Activated CD8-positive, alpha-beta memory T cell treated with anti-CD3 and anti-CD28 coated beads for 4 hours (primary cell): ENCODE measurements at regions not wholly inside any gene's neighbourhood (a gene's known extent, or its start where the extent isn't known, plus 50 kb on each side); places are given as distances from the start of the nearest gene placed in this dataset.

Source experiments
- DNase-seq, 2 donors: peaks; one replicate each; pipeline ENCODE4 v3.0.0-alpha.2; 2020; ENCODE audit warnings: low read depth in 2 of 2

DNA sequence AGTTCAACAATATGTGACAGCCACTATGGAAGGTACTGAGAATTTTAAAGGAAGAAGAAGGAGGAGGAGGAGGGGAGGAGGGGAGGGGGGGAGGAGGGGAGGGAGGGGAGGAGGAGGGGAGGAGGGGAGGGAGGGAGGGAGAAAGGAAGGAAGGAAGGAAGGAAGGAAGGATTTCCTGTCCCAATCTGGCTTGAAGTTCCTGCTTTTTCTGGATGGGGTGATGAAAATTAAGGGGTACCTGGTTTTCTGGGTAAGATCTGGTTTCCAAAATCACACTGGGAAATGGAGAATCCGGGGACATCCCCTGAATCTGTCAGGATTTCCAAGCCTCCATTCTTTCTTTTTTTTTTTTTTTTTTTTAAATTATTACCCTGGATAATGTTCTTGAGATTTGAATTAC is 271.8 kb downstream of the MTX2 start:
- DNase-seq: no peak

DNA sequence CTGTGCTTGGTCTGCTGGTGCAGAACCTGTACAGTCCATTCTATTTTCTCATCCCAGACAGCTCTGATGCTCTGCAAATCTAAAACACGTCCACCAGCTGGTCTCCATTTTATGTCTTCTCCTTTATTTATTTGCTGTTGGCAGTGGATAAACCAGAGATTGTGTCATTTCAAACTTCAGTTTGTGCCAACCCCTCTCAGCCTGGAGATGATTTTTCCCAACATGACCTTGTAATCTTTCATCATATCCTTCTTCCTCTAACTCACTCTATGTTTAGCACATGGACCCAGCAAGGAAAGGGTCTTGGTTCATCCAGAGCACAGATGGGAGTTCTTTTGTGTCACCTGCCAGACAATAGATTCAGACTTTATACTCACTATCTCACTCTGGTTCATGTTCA is 273.2 kb downstream of the MTX2 start:
- no peak for DNase-seq

DNA sequence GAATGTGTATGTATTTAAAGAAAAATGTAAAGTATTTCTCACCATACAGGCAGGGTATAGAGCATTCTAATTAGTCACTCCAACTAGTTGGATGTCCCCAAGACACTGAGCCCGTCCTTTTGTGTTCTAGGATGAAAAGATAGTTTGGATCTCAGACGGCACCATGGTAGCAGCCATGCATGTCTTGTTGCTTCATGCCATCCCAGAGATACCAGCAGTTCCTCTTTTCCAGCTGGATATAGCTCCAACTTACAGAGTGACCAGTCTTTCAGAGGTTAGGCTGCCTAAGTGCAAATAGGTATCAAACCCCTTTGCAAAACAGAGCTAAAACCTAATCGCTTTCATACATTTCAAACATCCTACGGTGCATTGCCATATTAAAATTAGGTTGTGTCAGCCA is 275.3 kb downstream of the MTX2 start:
- no peak for DNase-seq

DNA sequence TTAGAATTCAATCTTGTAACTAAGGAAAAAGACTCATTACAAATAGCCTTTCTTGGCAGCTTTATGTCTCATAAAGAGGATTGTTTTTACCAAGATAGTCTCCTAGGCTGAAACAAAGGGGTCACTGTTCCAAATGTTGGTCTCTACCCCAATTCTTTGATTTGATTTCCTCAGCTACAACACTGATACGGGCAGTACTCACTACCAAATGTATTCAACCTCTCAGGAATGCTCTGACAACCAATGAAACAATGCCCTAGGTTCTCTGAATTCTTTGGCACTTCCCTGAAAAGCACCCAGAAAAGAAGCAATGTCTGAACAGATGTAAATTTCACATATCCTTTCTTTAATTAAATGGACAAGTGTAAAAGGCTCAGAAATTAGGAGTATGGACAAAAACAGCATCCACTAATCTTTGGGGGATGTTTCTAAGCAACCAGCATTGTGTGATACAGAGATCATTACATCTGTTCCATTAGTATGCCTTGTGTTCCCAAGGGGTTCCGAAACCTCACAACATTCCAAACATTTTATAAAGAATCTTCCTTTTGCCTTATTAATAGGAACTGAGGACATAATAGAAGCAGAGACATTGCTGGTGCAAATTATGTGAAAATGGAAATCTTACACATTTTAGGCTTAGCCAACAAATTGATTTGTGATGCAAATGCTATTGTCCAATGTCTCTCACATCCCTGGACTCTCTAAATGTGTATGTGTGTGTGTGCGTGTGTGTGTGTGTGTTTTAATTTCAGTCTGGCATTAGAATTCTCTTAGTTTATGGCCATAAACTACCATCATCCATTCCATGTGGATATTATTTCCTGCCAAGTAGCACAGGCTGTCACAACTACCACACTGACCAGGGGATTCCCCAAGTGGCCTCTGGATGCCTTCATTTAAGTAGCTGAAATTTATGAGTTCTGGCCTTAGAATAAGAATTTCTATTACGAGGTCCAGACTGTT is 276.0 kb downstream of the MTX2 start:
- DNase-seq: no peak

DNA sequence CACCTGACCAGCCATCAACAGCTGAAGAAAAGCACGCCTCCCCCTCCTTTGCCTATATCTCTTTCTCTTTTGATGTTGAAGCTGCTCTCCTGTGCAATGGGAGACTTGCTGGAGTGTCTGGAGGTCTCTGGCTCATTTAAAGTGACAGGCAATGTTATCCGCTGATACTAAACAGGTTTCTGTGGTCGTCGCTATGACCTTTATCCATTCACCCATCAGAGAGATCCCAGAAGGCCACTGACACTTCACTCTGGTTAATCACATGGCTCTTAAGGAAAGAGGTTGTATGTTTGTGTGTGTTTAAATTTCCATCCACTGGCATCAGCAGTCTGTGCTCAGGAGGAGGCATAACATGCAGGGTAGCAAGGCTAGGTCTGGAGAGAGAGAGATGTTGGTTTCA is 277.3 kb downstream of the MTX2 start:
- no peak for DNase-seq

DNA sequence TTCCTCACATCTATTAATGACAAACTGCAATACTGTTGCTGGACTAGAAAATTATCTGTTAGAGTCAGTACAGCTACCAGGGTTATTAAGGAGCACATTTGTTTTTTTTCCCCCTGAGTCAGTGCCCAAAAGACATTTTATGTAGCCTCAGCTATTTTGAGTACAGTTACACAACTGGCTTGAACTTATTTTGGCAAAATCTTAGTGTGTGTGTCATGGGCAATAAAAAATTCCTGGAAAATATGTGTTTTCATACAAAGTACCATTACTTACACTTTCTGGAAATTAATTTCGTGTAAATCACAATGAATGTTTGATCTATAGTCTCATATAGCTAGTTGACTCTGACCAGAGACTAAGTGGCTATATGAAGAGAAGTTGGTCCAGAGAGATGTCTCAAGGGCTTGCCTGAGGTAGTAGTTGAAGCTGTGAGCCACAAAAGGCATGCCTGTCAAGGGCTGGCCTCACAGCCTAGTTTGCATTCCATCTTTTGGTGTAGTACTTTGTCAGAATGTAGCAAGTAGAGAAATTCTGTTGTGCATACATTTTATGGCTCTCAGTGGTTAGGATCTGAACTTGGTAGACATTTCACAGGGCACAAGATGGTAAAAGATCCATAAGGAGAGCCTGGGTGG is 283.4 kb downstream of the MTX2 start:
- DNase-seq: no peak

DNA sequence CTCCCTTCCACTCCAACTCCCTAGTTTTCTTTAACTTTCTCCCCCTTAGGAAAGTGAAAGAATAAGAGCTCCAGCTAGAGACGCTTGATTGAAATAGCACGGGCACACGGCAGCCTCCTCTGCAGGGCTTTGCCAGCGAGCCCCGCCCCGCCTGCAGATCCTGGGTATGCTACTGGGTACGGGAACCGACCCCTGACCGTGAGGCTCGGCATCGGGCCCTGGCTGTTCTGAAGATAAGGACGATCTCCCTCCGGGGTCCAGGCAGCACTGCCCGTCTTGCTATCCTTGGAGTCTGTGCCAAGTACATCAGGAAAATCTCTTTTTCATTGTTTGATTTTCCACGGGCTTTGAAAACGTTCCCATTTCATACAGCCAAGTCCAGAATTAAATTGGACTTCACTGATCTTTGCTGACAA is 284.5 kb downstream of the MTX2 start:
- DNase-seq: no peak

DNA sequence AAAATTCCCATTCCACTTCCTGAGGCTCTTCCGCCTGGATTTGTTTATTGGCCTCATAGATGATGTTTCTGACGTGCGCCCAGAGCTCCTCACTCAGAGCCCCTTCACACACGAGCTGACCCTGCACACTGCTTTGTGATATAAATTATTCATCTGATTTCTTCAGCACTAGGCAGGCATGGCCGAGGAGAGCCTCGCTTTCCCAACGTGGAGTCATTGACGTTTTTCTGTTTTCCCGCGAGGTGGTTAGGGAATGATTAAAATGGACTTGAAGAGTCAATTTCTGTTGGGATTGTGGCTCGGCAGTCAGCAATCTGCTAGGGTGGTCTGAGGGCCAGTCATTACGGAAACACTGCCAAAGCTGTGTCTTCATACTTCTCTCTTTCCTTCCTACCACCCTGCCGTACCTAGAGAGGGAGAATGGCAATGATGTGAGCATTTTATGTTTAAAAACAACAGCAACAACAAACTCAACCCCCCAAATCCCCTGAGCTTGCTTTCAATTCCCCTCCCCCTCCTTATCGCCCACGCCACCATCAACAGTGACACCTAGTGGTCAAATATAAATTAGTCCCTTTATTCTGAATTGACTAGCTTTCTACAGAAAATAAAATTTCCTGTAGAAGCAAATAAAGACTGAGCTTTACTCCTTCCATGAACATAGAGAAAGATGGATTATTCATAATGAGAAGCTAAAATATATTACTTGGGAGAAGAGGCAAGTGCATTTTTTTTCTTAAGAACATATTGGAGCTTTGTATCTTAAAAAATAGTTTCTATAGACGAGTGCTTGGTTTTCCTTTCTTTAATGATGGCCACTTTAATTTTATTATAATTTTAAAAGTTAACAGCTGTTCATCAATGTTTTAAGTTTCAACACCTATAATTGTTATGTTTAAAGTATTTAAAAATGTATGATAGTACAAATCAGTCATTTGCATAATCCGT is 285.1 kb downstream of the MTX2 start:
- DNase-seq: no peak

DNA sequence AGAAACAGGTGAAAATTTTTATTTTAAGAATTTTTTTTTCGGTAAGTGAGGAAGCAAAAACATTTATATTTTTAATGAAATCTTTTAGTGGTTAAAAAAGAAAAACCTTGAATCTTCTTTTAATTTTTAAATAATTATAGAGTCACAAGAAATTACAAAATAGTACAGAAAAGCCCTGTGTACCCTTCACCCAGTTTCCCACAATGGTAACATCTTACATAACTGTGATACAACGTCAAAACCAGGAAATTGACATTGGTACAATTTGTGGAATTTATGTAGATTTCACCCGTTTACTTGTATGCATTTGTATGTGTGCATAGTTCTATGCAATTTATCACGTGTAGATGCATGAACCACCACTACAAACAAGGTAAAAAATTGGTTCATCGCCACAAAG is 285.9 kb downstream of the MTX2 start:
- DNase-seq: no peak

DNA sequence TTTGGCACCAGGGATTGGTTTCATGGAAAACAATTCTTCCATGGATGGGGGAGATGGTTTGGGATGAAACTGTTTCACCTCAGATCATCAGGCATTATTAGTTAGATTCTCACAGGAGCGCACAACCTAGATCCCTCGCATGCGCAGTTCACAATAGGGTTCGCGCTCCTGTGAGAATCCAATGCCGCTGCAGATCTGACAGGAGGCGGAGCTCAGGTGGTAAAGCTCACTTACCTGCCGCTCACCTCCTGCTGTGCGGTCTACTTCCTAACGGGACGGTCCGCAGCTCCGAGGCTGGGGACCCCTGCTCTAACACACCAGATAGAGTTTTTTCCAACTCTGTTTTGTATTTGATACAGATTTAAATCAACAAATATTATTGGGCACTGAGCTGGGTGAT is 286.5 kb downstream of the MTX2 start:
- no peak for DNase-seq

DNA sequence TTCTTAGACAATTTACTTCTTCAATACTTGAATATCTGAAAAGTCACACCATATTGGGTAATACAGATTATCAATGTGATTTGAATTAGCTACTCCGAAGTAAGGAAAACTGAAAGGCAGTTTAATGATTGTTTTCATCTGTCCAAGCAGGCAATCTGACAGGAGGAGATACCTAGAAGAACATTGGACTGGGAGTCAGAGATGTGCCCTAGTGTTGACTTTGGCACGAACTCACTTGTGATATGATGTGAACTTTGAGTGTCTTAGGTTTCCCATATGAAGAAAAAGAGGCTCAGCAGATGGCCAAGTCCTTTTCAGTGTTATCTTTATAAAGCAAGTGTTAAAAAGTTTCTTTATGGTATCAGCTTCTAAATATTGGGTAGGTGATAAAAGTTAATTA is 287.1 kb downstream of the MTX2 start:
- DNase-seq: no peak

DNA sequence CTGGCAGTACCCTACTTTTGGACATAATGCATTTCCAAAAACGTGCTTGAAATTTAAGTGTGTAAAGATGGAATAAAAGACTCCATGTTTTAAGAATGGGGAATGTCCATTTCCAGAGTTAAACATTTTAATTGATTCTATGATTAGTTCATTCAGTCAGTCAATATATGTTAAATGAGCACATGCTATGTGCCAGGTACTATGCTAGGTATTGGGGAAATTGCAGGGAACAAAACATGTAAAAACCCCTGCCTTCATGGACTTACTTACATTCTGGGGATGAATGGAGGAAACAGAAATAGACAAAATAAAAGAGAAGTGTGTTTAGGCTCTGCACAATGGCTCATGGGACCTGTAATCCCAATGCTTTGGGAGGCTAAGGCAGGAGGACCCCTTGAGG is 288.6 kb downstream of the MTX2 start:
- DNase-seq: no peak

DNA sequence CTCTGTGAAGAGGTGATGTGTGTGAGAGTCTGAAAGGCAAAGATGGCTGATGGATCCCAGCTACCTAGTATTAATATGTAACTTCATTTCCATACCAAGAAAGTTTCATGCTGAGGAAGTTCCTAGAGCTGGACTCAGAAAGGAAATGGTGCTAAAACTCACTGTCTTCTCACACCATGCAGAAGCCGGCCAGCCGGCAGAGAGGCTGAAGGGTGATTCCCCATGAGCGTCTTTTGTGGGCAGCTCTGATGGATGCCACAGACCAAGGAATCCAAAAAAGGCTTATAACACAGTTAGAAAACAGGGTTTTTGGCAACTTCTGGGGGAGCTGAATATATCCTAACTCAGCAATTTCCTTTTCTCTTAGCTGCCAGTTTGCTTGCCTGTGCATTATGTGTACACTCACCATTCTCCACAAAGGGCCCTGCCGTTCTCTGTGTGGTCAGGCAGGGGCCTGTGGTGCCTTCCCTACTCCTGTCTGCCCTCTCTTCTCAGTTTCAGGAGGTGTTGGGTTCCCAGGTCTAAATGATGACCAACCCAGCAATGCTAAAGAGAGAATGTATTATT is 289.4 kb downstream of the MTX2 start:
- DNase-seq: no peak

DNA sequence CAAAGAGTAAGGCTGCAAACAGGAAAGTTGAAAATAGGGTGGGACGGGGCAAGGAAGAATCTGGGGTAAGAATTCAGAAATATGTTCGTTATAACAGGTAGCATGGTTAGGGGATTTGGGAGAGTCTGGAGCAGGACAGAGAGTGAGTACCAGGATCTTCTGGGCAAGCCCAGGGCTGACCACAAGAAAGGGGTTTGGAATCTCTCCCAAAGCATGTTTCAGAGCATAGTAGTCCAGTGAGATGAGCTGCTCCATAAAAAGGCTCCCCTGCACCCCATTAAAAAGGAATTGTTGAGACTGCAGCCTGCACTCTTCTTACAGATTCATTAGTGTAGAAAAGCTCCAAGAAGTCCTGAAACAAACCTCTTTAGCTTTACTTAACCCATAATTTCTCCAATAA is 291.1 kb downstream of the MTX2 start:
- no peak for DNase-seq

DNA sequence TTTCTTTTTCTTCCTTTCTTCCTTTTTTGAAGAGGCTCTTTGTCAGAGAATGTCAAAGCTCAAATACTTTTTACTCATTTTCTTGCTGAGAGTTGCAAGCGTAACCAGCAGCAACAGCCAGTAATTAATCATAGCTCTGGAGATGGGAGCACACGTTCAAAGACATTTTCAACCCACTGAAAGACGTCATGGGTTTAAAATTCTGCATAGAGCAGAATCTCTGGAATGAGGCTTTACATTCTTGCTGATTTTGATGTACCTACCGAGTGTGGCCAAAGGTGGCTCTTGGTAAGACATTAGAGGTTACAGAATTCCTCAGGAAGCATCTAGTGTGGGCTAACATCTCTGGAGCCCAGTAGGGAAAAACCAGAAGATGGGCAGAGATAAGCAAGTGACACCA is 292.5 kb downstream of the MTX2 start:
- no peak for DNase-seq

DNA sequence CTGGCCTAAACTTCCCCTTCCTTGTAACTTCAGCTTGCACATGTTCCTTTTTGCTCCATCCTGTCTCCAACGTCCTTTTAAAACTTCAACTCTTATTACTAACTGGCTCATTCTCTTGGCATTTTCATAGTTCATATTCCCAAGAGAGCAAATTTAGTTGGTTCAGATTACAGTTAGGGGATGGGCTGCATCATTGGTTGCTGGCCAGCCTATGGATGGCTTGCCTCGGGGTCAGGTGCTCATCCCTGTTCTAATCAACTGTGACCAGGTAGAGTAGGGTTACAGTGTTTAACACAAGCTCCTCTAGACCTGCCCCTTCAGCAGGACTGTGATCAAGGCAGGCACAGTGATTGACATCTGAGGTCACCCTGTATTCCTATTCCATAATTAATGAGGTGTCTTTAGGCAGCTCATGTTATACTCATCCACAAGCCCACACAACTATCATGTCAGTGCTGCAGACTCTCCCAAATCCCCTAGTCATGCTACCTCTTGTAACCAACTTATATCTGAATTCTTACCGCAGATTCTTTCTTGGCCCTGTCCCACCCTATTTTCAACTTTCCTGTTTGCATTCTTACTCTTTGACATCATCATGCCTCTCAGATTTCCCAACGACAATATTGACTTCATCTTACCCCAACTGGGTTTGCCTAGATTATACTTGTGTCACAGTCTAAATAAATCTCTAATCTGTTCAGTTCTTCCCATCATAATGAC is 293.3 kb downstream of the MTX2 start:
- DNase-seq: no peak

DNA sequence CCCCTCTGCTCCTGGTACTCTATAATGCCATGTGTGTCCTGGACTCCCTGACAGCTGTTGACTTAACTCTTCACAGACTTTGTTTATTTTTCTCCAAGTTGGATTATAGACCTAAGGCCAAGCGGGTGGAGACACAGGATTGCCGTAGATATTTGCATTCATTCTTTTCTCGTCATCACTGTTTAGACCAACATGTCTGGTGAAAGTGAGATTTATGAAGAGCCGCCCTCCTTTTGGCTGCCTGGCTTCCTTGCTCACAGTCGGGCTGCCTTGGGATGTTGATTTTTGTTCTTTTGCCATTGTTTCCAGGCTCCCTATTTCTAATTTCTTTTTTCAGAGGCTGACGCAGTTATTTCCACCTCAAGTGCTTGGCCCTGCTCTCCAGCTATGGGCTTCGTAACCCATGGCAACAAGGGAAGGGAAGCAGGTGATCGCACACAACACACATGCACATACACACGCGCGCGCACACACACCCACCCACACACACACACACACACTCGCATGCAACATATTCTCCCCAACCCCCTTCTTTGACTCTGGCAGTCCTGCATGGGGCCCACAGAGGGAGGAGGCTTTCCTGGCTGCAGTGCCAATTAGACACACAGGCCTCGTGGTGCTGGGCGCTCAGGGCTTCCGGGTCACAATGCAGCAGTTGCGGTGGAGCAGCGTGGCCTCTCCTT is 296.5 kb downstream of the MTX2 start:
- DNase-seq: no peak

DNA sequence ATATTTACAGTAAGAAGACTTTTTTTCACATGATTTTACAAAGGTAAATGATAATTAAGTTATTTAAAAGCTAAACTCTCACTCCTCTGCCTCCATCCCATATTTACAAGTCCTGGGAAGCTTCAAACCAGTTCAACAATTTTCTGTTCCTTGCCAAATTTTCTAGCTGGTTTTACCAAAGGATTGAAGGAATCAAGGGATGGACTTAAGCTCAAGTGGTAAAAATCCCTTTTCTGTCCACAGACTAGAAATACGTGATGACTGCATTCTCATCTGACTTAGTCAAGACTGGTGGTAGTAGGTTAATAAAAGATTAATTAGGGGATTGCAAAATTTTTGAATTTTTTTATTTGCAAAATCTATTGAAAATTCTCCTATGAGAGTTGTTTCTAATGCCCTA is 297.3 kb downstream of the MTX2 start:
- no peak for DNase-seq

DNA sequence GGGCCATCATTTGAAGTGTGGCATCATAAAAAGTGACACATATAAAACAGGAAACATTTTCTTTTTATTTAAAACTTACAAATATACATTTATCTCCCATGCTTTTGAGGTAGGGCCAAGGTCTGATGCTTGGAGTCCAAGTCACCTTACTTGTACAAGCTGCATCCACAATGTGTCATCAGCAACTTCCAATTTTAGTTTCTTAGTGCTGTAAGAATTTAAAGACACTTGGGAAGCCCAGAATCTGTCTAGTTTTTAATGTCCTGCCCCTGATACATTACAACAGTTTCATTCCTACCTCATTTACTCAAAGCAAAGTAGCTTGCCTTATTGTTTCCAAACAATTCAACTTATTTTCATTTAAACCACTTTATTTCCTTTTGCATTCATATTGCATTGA is 297.7 kb downstream of the MTX2 start:
- no peak for DNase-seq

DNA sequence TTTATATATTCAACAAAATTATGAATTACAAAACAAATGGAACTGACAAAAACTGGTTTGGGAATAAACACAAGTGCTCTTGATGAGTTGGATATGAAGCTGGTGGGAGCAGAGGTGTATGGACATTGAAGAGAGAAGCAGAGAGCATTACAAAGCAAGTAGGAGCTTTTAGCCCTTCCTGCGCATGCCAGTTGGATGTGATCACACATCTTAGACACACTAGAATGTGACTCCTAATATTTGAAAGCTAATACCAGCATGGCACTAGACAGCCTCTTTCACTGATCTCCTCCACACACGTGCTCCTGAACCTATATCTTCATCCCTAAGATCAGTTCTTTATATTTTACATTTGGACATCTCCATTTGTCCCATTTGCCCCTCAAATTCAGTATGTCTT is 298.1 kb downstream of the MTX2 start:
- DNase-seq: no peak

DNA sequence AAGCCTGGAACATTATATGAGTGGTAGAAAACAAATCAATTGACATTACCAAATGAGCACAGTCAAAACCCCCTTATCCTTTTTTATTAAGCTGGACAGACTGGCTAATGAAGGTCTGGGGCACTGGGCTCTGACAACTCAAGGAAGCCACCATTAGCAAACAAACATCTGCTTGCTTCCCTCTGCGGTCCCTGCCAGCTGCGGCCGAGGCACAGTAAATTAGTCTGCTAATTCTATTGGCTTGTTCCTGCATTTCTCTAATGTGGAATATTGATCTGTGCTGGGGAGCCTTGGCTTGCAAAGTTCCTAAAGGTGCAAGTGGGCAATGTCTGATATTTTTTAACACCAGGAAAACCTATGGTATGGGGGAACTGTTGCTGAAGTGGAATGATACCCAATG is 300.3 kb downstream of the MTX2 start:
- no peak for DNase-seq
